HEK293 (cell line): ENCODE measurements at regions not wholly inside any gene's neighbourhood (a gene's known extent, or its start where the extent isn't known, plus 50 kb on each side); places are given as distances from the start of the nearest gene placed in this dataset.

Experiments used
- CTCF ChIA-PET: fragments of 350-600 bp; formaldehyde crosslinking; extraction: SDS; loops from one replicate; lab custom pipeline; 2021; ENCODE audit warnings: antibody characterized with exemption; lab: Yijun Ruan, JAX
- POLR2A ChIA-PET: fragments of 300-600 bp; formaldehyde crosslinking; extraction: SDS; loops from one replicate; lab custom pipeline; 2020; ENCODE audit warnings: antibody characterized with exemption, inconsistent platforms; lab: Yijun Ruan, JAX
- H3K27ac ChIP-seq: fragments of 200-500 bp; sonication (Bioruptor generic); 2 replicates; pipeline ENCODE4 v1.5.1; 2014; ENCODE audit warnings: low read depth, low read length, control low read depth, inconsistent platforms; ENCODE audit errors: extremely low read depth
- H3K36me3 ChIP-seq, 2 experiments: fragments of 200-500 bp in 1 of 2; sonication (Bioruptor generic) in 1 of 2; 1 replicate in 1 of 2; 2 replicates in 1 of 2; pipeline ENCODE4 v1.5.1; 2014 to 2017; ENCODE audit warnings: inconsistent platforms in 2 of 2, low read length in 2 of 2; ENCODE audit not compliant: control insufficient read depth in 2 of 2, insufficient read depth in 1 of 2
- H3K4me1 ChIP-seq: fragments of 200-500 bp; sonication (Bioruptor generic); 2 replicates; pipeline ENCODE4 v1.5.1; 2014; ENCODE audit warnings: mild to moderate bottlenecking, low read length, inconsistent platforms; ENCODE audit not compliant: control insufficient read depth, insufficient read depth
- H3K4me3 ChIP-seq: 2 replicates; pipeline ENCODE4 v1.5.1; 2011; ENCODE audit warnings: low read depth, mild to moderate bottlenecking, control low read depth, low read length, moderate library complexity
- H3K9me3 ChIP-seq: fragments of 200-500 bp; sonication (Bioruptor generic); 2 replicates; pipeline ENCODE4 v1.5.1; 2014; ENCODE audit warnings: low read depth, low read length, inconsistent platforms; ENCODE audit not compliant: control insufficient read depth, insufficient read depth
- KLF10 ChIP-seq: fragments of 450-650 bp; IDR thresholded peaks from 2 replicates; pipeline ENCODE4 v1.5.1; 2018; ENCODE audit warnings: missing biosample characterization, mild to moderate bottlenecking, missing genetic modification characterization
- KLF17 ChIP-seq: fragments of 450-650 bp; formaldehyde crosslinking; IDR thresholded peaks from 2 replicates; pipeline ENCODE4 v1.5.1; 2016; ENCODE audit warnings: missing biosample characterization, missing genetic modification characterization
- KLF8 ChIP-seq: fragments of 450-650 bp; formaldehyde crosslinking; IDR thresholded peaks from 2 replicates; pipeline ENCODE4 v1.5.1; 2016; ENCODE audit warnings: missing biosample characterization, missing genetic modification characterization
- ZBTB44 ChIP-seq: fragments of 450-650 bp; IDR thresholded peaks from 2 replicates; pipeline ENCODE4 v1.5.1; 2018; ENCODE audit warnings: missing biosample characterization, mild to moderate bottlenecking, missing genetic modification characterization
- ZFHX2 ChIP-seq: fragments of 450-650 bp; formaldehyde crosslinking; conservative IDR thresholded peaks from 2 replicates; pipeline ENCODE4 v1.5.1; 2016; ENCODE audit warnings: missing biosample characterization, missing genetic modification characterization
- ZNF169 ChIP-seq: fragments of 450-650 bp; formaldehyde crosslinking; IDR thresholded peaks from 2 replicates; pipeline ENCODE4 v1.5.1; 2016; ENCODE audit warnings: missing biosample characterization, missing genetic modification characterization
- ZNF274 ChIP-seq, 2 experiments: fragments of 200-500 bp in 1 of 2; fragments of 450-650 bp in 1 of 2; sonication (Bioruptor generic) in 1 of 2; formaldehyde crosslinking in 1 of 2; IDR thresholded peaks; 2 replicates each; pipeline versions ENCODE4 v1.5.1 to v1.6.1; 2014 to 2016; ENCODE audit warnings: borderline replicate concordance in 1 of 2, inconsistent platforms in 1 of 2, low read length in 1 of 2, missing biosample characterization in 1 of 2, missing genetic modification characterization in 1 of 2
- ZNF335 ChIP-seq: fragments of 450-650 bp; formaldehyde crosslinking; conservative IDR thresholded peaks from 2 replicates; pipeline ENCODE4 v1.5.1; 2016; ENCODE audit warnings: missing biosample characterization, missing genetic modification characterization
- ZNF549 ChIP-seq: fragments of 450-650 bp; IDR thresholded peaks from 2 replicates; pipeline ENCODE4 v1.5.1; 2018; ENCODE audit warnings: missing biosample characterization, missing genetic modification characterization, mild to moderate bottlenecking, inconsistent platforms, moderate library complexity
- ZNF585B ChIP-seq: fragments of 450-650 bp; formaldehyde crosslinking; IDR thresholded peaks from 2 replicates; pipeline ENCODE4 v1.5.1; 2016; ENCODE audit warnings: missing biosample characterization, missing genetic modification characterization
- ZNF629 ChIP-seq: fragments of 450-650 bp; formaldehyde crosslinking; IDR thresholded peaks from 2 replicates; pipeline ENCODE4 v1.5.1; 2017; ENCODE audit warnings: missing biosample characterization, missing genetic modification characterization
- ZNF664 ChIP-seq: fragments of 450-650 bp; formaldehyde crosslinking; IDR thresholded peaks from 2 replicates; pipeline ENCODE4 v1.5.1; 2016; ENCODE audit warnings: missing biosample characterization, missing genetic modification characterization
- ZNF692 ChIP-seq: fragments of 450-650 bp; formaldehyde crosslinking; IDR thresholded peaks from 2 replicates; pipeline ENCODE4 v1.5.1; 2016; ENCODE audit warnings: missing biosample characterization, missing genetic modification characterization
- ZNF747 ChIP-seq: fragments of 450-650 bp; formaldehyde crosslinking; IDR thresholded peaks from 2 replicates; pipeline ENCODE4 v1.5.1; 2016; ENCODE audit warnings: missing biosample characterization, missing genetic modification characterization
- TF ChIP-seq, protein P1 (sequence below): sonication (generic); formaldehyde crosslinking; IDR thresholded peaks from 2 replicates; pipeline ENCODE4 v1.8.1; 2022; ENCODE audit warnings: mild to moderate bottlenecking, moderate library complexity, missing genetic modification reagents
- TF ChIP-seq, protein P2 (sequence below): fragments of 450-650 bp; formaldehyde crosslinking; conservative IDR thresholded peaks from 2 replicates; pipeline ENCODE4 v1.5.1; 2016; ENCODE audit warnings: low read depth, missing biosample characterization, missing genetic modification characterization

DNA sequence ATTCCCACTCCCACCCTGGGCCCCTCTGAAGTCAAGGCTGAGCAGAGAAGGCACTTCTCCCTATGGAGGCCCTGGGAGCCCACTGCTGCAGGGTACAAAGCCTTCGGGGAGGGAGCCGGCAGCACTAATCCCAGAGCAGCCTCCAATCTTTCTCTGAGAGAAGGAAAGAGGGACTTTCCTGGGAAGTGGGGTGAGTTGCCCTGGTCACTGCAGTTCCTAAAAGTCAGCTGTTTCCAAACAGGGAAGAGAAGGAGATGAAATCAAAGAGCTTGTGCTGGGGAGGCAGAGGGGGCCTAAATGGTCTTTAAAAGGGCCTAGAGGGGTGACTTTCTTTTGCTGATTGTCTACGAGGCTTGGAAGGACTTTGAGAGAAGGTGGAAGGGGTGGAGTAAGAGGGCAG lies 264.7 kb downstream of the TNS1 start (continued):
- TF ChIP-seq ZNF335: no peak
- no peak for TF ChIP-seq KLF8 (tag by site-specific recombination)

- TF ChIP-seq ZBTB44 (tag by site-specific recombination) (no peak), ZNF692 (tag by site-specific recombination) (no peak), KLF17 (tag by site-specific recombination) (no peak), ZNF274 (IDR thresholded peaks at IDR 0.05; ENCODE audit: low read length) (no peak), ZNF274 (tag by site-specific recombination; IDR thresholded peaks at IDR 0.05; ENCODE audit: borderline replicate concordance) (no peak), ZNF747 (tag by site-specific recombination) (no peak), ZNF549 (tag by site-specific recombination) (no peak), ZNF585B (tag by site-specific recombination) (no peak), ZNF664 (tag by site-specific recombination) (no peak), ZFHX2 (tag by site-specific recombination) (no peak), ZNF629 (tag by site-specific recombination) (no peak), KLF10 (no peak), ZNF169 (tag by site-specific recombination) (no peak)
- TF ChIP-seq, protein P1, sequence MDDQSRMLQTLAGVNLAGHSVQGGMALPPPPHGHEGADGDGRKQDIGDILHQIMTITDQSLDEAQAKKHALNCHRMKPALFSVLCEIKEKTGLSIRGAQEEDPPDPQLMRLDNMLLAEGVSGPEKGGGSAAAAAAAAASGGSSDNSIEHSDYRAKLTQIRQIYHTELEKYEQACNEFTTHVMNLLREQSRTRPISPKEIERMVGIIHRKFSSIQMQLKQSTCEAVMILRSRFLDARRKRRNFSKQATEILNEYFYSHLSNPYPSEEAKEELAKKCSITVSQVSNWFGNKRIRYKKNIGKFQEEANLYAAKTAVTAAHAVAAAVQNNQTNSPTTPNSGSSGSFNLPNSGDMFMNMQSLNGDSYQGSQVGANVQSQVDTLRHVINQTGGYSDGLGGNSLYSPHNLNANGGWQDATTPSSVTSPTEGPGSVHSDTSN (CRISPR knock-in tag): no peak
- TF ChIP-seq, protein P2, sequence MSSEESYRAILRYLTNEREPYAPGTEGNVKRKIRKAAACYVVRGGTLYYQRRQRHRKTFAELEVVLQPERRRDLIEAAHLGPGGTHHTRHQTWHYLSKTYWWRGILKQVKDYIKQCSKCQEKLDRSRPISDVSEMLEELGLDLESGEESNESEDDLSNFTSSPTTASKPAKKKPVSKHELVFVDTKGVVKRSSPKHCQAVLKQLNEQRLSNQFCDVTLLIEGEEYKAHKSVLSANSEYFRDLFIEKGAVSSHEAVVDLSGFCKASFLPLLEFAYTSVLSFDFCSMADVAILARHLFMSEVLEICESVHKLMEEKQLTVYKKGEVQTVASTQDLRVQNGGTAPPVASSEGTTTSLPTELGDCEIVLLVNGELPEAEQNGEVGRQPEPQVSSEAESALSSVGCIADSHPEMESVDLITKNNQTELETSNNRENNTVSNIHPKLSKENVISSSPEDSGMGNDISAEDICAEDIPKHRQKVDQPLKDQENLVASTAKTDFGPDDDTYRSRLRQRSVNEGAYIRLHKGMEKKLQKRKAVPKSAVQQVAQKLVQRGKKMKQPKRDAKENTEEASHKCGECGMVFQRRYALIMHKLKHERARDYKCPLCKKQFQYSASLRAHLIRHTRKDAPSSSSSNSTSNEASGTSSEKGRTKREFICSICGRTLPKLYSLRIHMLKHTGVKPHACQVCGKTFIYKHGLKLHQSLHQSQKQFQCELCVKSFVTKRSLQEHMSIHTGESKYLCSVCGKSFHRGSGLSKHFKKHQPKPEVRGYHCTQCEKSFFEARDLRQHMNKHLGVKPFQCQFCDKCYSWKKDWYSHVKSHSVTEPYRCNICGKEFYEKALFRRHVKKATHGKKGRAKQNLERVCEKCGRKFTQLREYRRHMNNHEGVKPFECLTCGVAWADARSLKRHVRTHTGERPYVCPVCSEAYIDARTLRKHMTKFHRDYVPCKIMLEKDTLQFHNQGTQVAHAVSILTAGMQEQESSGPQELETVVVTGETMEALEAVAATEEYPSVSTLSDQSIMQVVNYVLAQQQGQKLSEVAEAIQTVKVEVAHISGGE: no peak
- ChIA-PET POLR2A (no interaction called here), CTCF (interaction anchor here (0.9 to 1.6 kb wide), 2 partner anchors 21 to 87 kb away, joined by 3 read pairs; no protein-coding TSS in a partner anchor)
- no peak overlapping the region for H3K4me3 ChIP-seq
- H3K4me1 ChIP-seq: no peaks in the 10 kb centered on the region
- H3K36me3 ChIP-seq: no peaks in the 10 kb centered on the region
- no peaks in the 10 kb centered on the region for H3K9me3 ChIP-seq
- no peak overlapping the region for H3K27ac ChIP-seq
Observed at GRCh38 chr2:217736776-217737550, 265.8 kb downstream of the TNS1 start.
